ENCODE measurements at regions not wholly inside any gene's neighbourhood (a gene's known extent, or its start where the extent isn't known, plus 50 kb on each side); places are given as distances from the start of the nearest gene placed in this dataset.

- Histone ChIP-seq H3K27ac (ENCODE audit: low read length) (no peak overlapping the region), H3K9me3 (ENCODE audit: control insufficient read depth in 2 of 2, low read length in 2 of 2) (no peaks in the 10 kb centered on the region), H3K9ac (ENCODE audit: low read length in 2 of 2) (no peak overlapping the region), H3K27me3 (ENCODE audit: control insufficient read depth in 1 of 2, insufficient read depth in 2 of 2, low read length in 2 of 2) (no peaks in the 10 kb centered on the region), H3K4me3 (ENCODE audit: low read length in 2 of 2) (no peak overlapping the region), H3K4me1 (ENCODE audit: control insufficient read depth, insufficient read depth, low read length) (no peaks in the 10 kb centered on the region), H3K36me3 (ENCODE audit: control insufficient read depth in 2 of 2, insufficient read depth in 2 of 2, low read length in 2 of 2) (no peaks in the 10 kb centered on the region)
These were observed 1475.0 kb downstream of the SLITRK1 start for GRCh38 chr13:82407321-82407720.

DNA sequence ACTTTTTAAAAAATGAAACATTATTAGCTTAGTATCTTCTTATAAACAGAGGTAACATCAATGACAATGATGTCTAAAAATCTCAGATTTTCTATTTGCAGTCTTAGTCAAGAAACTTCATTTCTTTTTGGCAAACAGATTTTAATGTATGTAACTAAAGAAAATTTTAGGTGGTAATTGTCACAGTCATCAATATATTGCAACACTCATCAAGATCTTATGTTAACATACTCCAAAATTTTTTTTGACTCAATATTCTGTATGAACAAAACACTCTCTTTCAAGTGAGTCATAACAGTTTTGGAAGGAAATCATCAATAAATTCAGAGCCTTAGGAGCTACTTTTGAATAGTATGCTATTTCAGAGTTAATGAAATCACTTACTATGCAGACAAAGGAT is 1507.6 kb downstream of the SLITRK1 start:
- no peak overlapping the region for H3K4me3 ChIP-seq (ENCODE audit: low read length in 2 of 2)
- H3K9ac ChIP-seq (ENCODE audit: low read length in 2 of 2) = no peak overlapping the region

GRCh38 chr13:82370316-82370715 is 1512.0 kb downstream of the SLITRK1 start:
- no peaks in the 10 kb centered on the region for H3K9me3 ChIP-seq (ENCODE audit: control insufficient read depth in 2 of 2, low read length in 2 of 2)
- no peak overlapping the region for H3K27ac ChIP-seq (ENCODE audit: low read length)
- H3K27me3 ChIP-seq (ENCODE audit: control insufficient read depth in 1 of 2, insufficient read depth in 2 of 2, low read length in 2 of 2) = no peaks in the 10 kb centered on the region
- H3K4me3 ChIP-seq (ENCODE audit: low read length in 2 of 2) = no peak overlapping the region
- H3K9ac ChIP-seq (ENCODE audit: low read length in 2 of 2) = no peak overlapping the region
- H3K4me1 ChIP-seq (ENCODE audit: control insufficient read depth, insufficient read depth, low read length) = no peaks in the 10 kb centered on the region
- no peaks in the 10 kb centered on the region for H3K36me3 ChIP-seq (ENCODE audit: control insufficient read depth in 2 of 2, insufficient read depth in 2 of 2, low read length in 2 of 2)

More for the DNA sequence above, 1507.6 kb downstream of the SLITRK1 start:
- Histone ChIP-seq H3K9me3 (ENCODE audit: control insufficient read depth in 2 of 2, low read length in 2 of 2) (no peaks in the 10 kb centered on the region), H3K36me3 (ENCODE audit: control insufficient read depth in 2 of 2, insufficient read depth in 2 of 2, low read length in 2 of 2) (no peaks in the 10 kb centered on the region), H3K4me1 (ENCODE audit: control insufficient read depth, insufficient read depth, low read length) (no peaks in the 10 kb centered on the region), H3K27ac (ENCODE audit: low read length) (no peak overlapping the region), H3K27me3 (ENCODE audit: control insufficient read depth in 1 of 2, insufficient read depth in 2 of 2, low read length in 2 of 2) (no peaks in the 10 kb centered on the region)

- H3K36me3 ChIP-seq (ENCODE audit: control insufficient read depth in 2 of 2, insufficient read depth in 2 of 2, low read length in 2 of 2) = no peaks in the 10 kb centered on the region
- no peak overlapping the region for H3K9ac ChIP-seq (ENCODE audit: low read length in 2 of 2)
- H3K9me3 ChIP-seq (ENCODE audit: control insufficient read depth in 2 of 2, low read length in 2 of 2) = no peaks in the 10 kb centered on the region
- H3K27me3 ChIP-seq (ENCODE audit: control insufficient read depth in 1 of 2, insufficient read depth in 2 of 2, low read length in 2 of 2) = no peaks in the 10 kb centered on the region
- H3K4me1 ChIP-seq (ENCODE audit: control insufficient read depth, insufficient read depth, low read length) = no peaks in the 10 kb centered on the region
- no peak overlapping the region for H3K4me3 ChIP-seq (ENCODE audit: low read length in 2 of 2)
- no peak overlapping the region for H3K27ac ChIP-seq (ENCODE audit: low read length)
These were observed 1517.7 kb downstream of the SLITRK1 start for GRCh38 chr13:82364525-82364924.

GRCh38 chr13:82358284-82358683 is 1524.0 kb downstream of the SLITRK1 start:
- H3K4me1 ChIP-seq (ENCODE audit: control insufficient read depth, insufficient read depth, low read length) = no peaks in the 10 kb centered on the region

GRCh38 chr13:82356667-82357410 is 1525.4 kb downstream of the SLITRK1 start:
- Histone ChIP-seq H3K27ac (ENCODE audit: low read length) (no peak overlapping the region), H3K27me3 (ENCODE audit: control insufficient read depth in 1 of 2, insufficient read depth in 2 of 2, low read length in 2 of 2) (no peaks in the 10 kb centered on the region), H3K4me3 (ENCODE audit: low read length in 2 of 2) (no peak overlapping the region), H3K9me3 (ENCODE audit: control insufficient read depth in 2 of 2, low read length in 2 of 2) (no peaks in the 10 kb centered on the region), H3K4me1 (ENCODE audit: control insufficient read depth, insufficient read depth, low read length) (no peaks in the 10 kb centered on the region), H3K36me3 (ENCODE audit: control insufficient read depth in 2 of 2, insufficient read depth in 2 of 2, low read length in 2 of 2) (no peaks in the 10 kb centered on the region), H3K9ac (ENCODE audit: low read length in 2 of 2) (no peak overlapping the region)

More at GRCh38 chr13:82358284-82358683, 1524.0 kb downstream of the SLITRK1 start:
- no peak overlapping the region for H3K27ac ChIP-seq (ENCODE audit: low read length)
- no peaks in the 10 kb centered on the region for H3K36me3 ChIP-seq (ENCODE audit: control insufficient read depth in 2 of 2, insufficient read depth in 2 of 2, low read length in 2 of 2)
- H3K27me3 ChIP-seq (ENCODE audit: control insufficient read depth in 1 of 2, insufficient read depth in 2 of 2, low read length in 2 of 2) = no peaks in the 10 kb centered on the region
- H3K9ac ChIP-seq (ENCODE audit: low read length in 2 of 2) = no peak overlapping the region
- H3K4me3 ChIP-seq (ENCODE audit: low read length in 2 of 2) = no peak overlapping the region
- H3K9me3 ChIP-seq (ENCODE audit: control insufficient read depth in 2 of 2, low read length in 2 of 2) = no peaks in the 10 kb centered on the region

GRCh38 chr13:82344867-82345266 is 1537.4 kb downstream of the SLITRK1 start:
- H3K36me3 ChIP-seq (ENCODE audit: control insufficient read depth in 2 of 2, insufficient read depth in 2 of 2, low read length in 2 of 2) = no peaks in the 10 kb centered on the region
- no peak overlapping the region for H3K9ac ChIP-seq (ENCODE audit: low read length in 2 of 2)
- no peak overlapping the region for H3K4me3 ChIP-seq (ENCODE audit: low read length in 2 of 2)
- no peak overlapping the region for H3K27ac ChIP-seq (ENCODE audit: low read length)
- no peaks in the 10 kb centered on the region for H3K27me3 ChIP-seq (ENCODE audit: control insufficient read depth in 1 of 2, insufficient read depth in 2 of 2, low read length in 2 of 2)
- no peaks in the 10 kb centered on the region for H3K9me3 ChIP-seq (ENCODE audit: control insufficient read depth in 2 of 2, low read length in 2 of 2)
- no peaks in the 10 kb centered on the region for H3K4me1 ChIP-seq (ENCODE audit: control insufficient read depth, insufficient read depth, low read length)

DNA sequence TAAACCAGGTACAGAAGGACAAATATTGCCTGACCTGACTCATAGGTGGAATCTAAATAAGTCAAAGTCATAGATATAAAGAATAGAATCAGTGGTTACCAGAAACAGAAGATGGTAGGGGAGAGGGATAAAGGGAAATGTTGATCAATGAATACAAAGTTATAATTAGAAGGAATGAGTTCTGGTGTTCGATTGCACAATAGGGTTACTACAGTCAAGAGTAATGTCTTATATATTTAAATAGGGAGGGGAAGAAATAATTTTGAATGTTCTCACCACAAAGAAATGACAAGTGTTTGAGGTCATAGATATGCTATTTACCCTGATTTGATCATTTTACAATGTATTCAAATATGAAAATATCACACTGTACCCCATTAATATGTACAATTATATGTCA is 1541.2 kb downstream of the SLITRK1 start:
- Histone ChIP-seq H3K9ac (ENCODE audit: low read length in 2 of 2) (no peak overlapping the region), H3K27me3 (ENCODE audit: control insufficient read depth in 1 of 2, insufficient read depth in 2 of 2, low read length in 2 of 2) (no peaks in the 10 kb centered on the region), H3K4me3 (ENCODE audit: low read length in 2 of 2) (no peak overlapping the region), H3K27ac (ENCODE audit: low read length) (no peak overlapping the region), H3K9me3 (ENCODE audit: control insufficient read depth in 2 of 2, low read length in 2 of 2) (no peaks in the 10 kb centered on the region), H3K4me1 (ENCODE audit: control insufficient read depth, insufficient read depth, low read length) (no peaks in the 10 kb centered on the region), H3K36me3 (ENCODE audit: control insufficient read depth in 2 of 2, insufficient read depth in 2 of 2, low read length in 2 of 2) (no peaks in the 10 kb centered on the region)

DNA sequence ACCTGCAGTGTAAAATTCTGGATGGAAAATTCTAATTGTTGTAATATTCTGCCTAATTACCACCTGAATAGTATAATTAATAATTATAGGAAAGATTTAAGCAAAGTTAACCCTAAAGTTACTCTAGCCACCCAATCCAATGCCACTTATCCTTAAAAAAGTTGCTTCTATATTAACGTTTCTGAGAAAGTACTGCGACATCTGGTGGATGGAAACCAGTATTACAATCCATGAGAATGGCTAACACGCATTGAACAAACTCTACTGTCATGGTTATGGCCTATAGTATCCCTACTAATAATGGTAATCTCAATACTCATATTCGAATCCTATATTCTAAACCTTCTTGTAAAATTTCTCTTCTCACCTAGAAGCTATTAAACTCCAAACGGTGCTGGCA is 1551.8 kb downstream of the SLITRK1 start:
- no peaks in the 10 kb centered on the region for H3K9me3 ChIP-seq (ENCODE audit: control insufficient read depth in 2 of 2, low read length in 2 of 2)
- H3K4me3 ChIP-seq (ENCODE audit: low read length in 2 of 2) = no peak overlapping the region
- H3K9ac ChIP-seq (ENCODE audit: low read length in 2 of 2) = no peak overlapping the region
- H3K27me3 ChIP-seq (ENCODE audit: control insufficient read depth in 1 of 2, insufficient read depth in 2 of 2, low read length in 2 of 2) = no peaks in the 10 kb centered on the region
- no peaks in the 10 kb centered on the region for H3K36me3 ChIP-seq (ENCODE audit: control insufficient read depth in 2 of 2, insufficient read depth in 2 of 2, low read length in 2 of 2)
- H3K4me1 ChIP-seq (ENCODE audit: control insufficient read depth, insufficient read depth, low read length) = no peaks in the 10 kb centered on the region
- no peak overlapping the region for H3K27ac ChIP-seq (ENCODE audit: low read length)

GRCh38 chr13:82323101-82323500 is 1559.2 kb downstream of the SLITRK1 start:
- H3K4me3 ChIP-seq (ENCODE audit: low read length in 2 of 2) = no peak overlapping the region
- H3K9me3 ChIP-seq (ENCODE audit: control insufficient read depth in 2 of 2, low read length in 2 of 2) = no peaks in the 10 kb centered on the region
- H3K27me3 ChIP-seq (ENCODE audit: control insufficient read depth in 1 of 2, insufficient read depth in 2 of 2, low read length in 2 of 2) = no peaks in the 10 kb centered on the region
- H3K27ac ChIP-seq (ENCODE audit: low read length) = no peak overlapping the region
- no peaks in the 10 kb centered on the region for H3K4me1 ChIP-seq (ENCODE audit: control insufficient read depth, insufficient read depth, low read length)
- no peaks in the 10 kb centered on the region for H3K36me3 ChIP-seq (ENCODE audit: control insufficient read depth in 2 of 2, insufficient read depth in 2 of 2, low read length in 2 of 2)
- no peak overlapping the region for H3K9ac ChIP-seq (ENCODE audit: low read length in 2 of 2)

DNA sequence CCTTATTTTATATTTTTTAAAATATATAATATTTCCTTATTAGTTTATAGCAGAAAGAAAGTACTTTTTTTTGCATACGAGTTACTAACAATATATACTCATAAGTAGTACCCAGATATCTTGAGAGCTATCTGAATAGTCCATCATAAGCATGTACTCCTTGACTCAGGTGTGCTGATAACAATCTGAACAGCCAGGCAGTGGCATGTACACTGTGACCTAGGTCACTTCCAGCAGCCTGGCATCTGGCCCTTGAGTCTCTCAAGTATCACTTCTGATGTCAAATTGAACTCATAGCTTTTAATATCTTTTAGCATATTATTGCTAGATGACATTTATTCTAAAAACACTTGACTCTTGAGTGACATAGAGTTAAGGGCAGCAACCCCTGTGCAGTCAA is 1576.7 kb downstream of the SLITRK1 start:
- no peak overlapping the region for H3K9ac ChIP-seq (ENCODE audit: low read length in 2 of 2)
- no peaks in the 10 kb centered on the region for H3K36me3 ChIP-seq (ENCODE audit: control insufficient read depth in 2 of 2, insufficient read depth in 2 of 2, low read length in 2 of 2)
- H3K4me1 ChIP-seq (ENCODE audit: control insufficient read depth, insufficient read depth, low read length) = no peaks in the 10 kb centered on the region
- no peaks in the 10 kb centered on the region for H3K27me3 ChIP-seq (ENCODE audit: control insufficient read depth in 1 of 2, insufficient read depth in 2 of 2, low read length in 2 of 2)
- no peak overlapping the region for H3K4me3 ChIP-seq (ENCODE audit: low read length in 2 of 2)
- H3K27ac ChIP-seq (ENCODE audit: low read length) = no peak overlapping the region
- no peaks in the 10 kb centered on the region for H3K9me3 ChIP-seq (ENCODE audit: control insufficient read depth in 2 of 2, low read length in 2 of 2)

Measured in stomach smooth muscle (tissue), 2 donors.